Urothelium cell line (cell line): ENCODE measurements at regions not wholly inside any gene's neighbourhood (a gene's known extent, or its start where the extent isn't known, plus 50 kb on each side); places are given as distances from the start of the nearest gene placed in this dataset.
"Not testable (repeated sequence)": the region's sequence is repeated elsewhere in the genome, so short reads cannot be mapped to it uniquely, and the experiment has no call there.

Experiments
- DNase-seq: peaks from one replicate; pipeline ENCODE4 v3.0.0; 2011; ENCODE audit warnings: low spot score, mixed read lengths
- FAIRE-seq: peaks from 2 replicates; lab custom pipeline; 2011; peaks lifted over from hg19 to GRCh38; lab: Jason Lieb, UNC

- no peak for DNase-seq
- FAIRE-seq: no peak
Observed at GRCh38 chr13:99792079-99792921, 179.3 kb downstream of the ZIC5 start.

DNA sequence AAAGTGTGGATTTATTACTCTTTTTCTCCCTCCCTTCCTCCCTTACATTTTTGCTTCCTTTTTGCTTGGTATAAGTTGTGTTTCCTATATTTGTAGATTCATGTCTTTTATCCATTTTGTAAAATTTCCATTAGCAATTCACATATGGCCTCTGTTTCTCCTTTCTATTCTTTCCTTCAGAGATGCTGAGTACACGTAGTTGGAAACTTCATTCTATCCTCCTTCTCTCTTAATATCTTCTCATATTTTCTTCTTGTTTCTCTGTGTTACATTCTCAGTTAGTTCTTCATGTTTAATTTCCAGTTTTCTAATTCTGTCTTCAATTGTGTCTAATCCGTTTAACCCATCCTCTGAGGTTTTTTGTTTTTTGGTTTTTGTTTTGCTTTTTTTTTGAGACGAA, 188.9 kb downstream of the ZIC5 start:
- no peak for DNase-seq
- no peak for FAIRE-seq

DNA sequence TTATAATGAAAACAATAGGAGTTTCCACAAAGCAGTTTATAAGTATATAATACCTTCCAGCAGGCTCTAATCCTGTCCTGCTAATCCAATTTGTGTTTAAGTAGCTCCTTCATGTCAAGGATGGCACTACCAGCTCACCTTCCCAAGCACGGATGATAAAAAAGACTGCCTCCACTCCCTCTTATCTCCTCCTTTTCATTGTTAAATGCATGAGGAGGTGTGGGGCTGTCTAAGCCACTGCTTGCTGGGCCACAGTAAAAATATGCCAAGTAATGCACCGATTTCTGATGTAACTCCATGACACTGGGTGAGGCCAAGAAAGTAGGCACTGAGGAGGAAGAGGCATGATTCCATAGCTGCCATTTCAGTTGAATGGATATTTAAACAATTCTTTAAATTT, 193.1 kb downstream of the ZIC5 start:
- no peak for DNase-seq
- no peak for FAIRE-seq

GRCh38 chr13:99777873-99778272, 193.7 kb downstream of the ZIC5 start:
- DNase-seq (no peak), FAIRE-seq (no peak)

DNA sequence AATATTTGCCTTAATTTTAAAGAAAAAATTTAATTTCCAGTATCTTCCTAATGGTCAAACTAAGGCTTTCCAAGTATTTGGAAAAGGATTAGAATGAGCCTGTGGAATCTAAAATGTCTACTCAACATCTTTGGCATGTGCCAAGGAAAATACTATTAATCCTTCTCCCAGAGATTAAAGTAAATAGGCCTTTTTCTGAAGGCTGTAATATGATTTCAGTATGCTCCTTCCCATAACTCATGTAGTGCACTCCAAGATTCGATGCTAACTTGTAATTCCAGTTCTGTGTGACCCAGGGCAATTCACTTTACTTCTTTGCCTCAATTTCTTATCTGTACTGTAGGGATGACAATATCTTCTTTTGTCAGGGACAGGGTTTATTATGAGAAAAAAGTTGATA, 196.9 kb downstream of the ZIC5 start:
- DNase-seq (no peak), FAIRE-seq (no peak)

DNA sequence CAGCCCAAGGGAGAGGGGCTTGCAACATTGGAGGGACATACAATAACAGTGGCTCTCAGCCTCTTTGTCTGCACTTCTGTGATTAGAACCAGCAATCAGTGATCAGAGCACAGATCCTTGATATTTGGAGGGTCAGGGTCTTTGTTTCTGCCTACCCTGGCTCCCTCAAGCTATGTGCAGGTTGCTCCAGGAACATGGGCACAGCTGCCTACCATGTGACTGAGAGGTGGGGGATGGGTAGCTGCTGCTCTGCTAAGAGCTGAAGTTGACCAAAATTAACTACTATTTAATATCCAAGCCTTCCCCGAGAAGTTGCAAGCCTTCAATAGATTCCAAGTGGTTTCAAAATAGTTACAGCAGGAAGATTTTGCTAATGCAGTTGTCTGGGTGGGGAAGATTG, 202.6 kb downstream of the ZIC5 start:
- FAIRE-seq (no peak), DNase-seq (no peak)

GRCh38 chr13:99766641-99767045, 204.9 kb downstream of the ZIC5 start:
- no peak for FAIRE-seq
- no peak for DNase-seq

GRCh38 chr13:99765869-99766268, 205.7 kb downstream of the ZIC5 start:
- no peak for DNase-seq
- no peak for FAIRE-seq

DNA sequence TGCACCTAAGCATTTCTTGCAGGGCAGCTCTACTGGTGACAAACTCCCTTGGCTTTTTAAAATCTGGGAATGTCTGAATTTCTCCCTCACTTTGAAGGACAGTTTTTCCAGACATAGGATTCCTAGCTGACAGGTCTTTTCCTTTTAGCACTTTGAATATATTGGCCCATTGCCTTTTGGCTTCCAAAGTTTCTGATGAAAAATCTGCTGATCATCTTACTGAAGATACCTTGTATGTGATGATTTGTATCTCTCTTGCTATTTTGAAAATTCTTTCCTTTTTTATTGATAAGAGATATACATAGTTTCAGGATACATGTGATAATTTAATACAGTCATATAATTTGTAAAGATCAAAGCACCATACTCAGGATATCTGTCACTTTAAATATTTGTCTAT, 211.1 kb downstream of the ZIC5 start:
- DNase-seq: no peak
- FAIRE-seq: no peak

GRCh38 chr13:99759163-99759552, 212.4 kb downstream of the ZIC5 start:
- FAIRE-seq (no peak), DNase-seq (no peak)

GRCh38 chr13:99758460-99759162, 213.0 kb downstream of the ZIC5 start:
- DNase-seq (no peak), FAIRE-seq (no peak)

- DNase-seq: no peak
- no peak for FAIRE-seq
Observed at GRCh38 chr13:99757756-99758459, 213.7 kb downstream of the ZIC5 start.

- DNase-seq (no peak), FAIRE-seq (no peak)
Observed at GRCh38 chr13:99756281-99756680, 215.3 kb downstream of the ZIC5 start.

DNA sequence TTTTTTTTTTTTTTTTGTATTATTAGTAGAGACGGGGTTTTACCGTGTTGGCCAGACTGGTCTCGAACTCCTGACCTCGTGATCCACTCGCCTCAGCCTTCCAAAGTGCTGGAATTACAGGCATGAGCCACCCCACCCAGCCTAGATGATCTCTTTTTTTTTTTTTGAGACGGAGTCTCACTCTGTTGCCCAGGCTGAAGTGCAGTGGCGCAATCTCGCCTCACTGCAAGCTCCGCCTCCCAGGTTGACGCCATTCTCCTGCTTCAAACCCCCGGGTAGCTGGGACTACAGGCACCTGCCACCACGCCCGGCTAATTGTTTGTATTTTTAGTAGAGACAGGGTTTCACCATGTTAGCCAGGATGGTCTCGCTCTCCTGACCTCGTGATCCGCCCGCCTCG, 216.8 kb downstream of the ZIC5 start:
- DNase-seq, FAIRE-seq: not testable (repeated sequence)

- FAIRE-seq (no peak), DNase-seq (no peak)
Observed at GRCh38 chr13:99752373-99752772, 219.2 kb downstream of the ZIC5 start.

DNA sequence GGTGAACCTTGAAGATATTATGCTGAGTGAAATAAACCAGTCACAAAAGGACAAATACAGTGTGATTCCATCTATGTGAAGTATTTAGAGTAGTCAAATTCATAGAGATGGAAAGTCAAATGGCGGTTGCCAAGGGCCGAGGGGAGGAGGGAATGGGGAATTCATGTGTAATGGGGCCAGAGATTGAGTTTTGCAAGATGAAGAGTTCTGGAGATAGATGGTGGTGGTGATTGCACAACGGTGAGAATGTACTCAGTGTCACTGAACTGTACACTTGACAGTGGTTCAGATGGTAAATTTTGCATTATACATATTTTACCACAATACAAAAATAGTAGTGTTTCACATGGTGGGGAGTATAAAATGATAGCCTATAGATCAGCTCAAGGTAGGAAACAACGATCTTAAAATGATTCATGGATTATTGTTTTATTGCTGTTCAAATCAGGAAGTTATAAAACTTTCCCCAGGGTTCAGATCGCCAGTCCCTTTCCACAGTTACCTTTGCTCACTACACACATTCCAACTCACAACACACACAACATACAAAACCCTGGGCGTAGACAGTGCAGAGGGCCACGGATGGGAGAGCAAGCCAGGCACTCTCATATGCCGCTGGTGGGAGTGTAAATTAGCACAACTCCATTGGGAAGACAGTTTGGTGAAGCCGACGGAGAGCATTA, 219.9 kb downstream of the ZIC5 start:
- DNase-seq (no peak), FAIRE-seq (no peak)

GRCh38 chr13:99750951-99751350, 220.6 kb downstream of the ZIC5 start:
- FAIRE-seq (no peak), DNase-seq (no peak)

- FAIRE-seq (no peak), DNase-seq (no peak)
Observed at GRCh38 chr13:99749271-99750019, 222.1 kb downstream of the ZIC5 start.

DNA sequence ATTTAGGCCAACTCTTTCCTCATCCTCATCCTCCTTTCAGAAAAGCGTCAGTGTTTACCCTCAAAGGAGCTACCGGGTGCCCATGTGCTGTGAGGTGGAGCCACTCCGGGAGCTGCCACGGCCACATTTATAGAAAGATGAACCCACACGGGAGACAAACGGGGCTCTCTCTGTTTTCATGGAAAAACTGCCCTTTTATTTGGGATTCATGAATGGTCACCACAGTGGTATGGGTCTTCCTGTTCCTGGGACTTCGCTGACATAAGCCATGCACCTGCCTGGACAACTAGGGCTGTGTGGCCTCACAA, 224.2 kb downstream of the ZIC5 start:
- FAIRE-seq (no peak), DNase-seq (no peak)

DNA sequence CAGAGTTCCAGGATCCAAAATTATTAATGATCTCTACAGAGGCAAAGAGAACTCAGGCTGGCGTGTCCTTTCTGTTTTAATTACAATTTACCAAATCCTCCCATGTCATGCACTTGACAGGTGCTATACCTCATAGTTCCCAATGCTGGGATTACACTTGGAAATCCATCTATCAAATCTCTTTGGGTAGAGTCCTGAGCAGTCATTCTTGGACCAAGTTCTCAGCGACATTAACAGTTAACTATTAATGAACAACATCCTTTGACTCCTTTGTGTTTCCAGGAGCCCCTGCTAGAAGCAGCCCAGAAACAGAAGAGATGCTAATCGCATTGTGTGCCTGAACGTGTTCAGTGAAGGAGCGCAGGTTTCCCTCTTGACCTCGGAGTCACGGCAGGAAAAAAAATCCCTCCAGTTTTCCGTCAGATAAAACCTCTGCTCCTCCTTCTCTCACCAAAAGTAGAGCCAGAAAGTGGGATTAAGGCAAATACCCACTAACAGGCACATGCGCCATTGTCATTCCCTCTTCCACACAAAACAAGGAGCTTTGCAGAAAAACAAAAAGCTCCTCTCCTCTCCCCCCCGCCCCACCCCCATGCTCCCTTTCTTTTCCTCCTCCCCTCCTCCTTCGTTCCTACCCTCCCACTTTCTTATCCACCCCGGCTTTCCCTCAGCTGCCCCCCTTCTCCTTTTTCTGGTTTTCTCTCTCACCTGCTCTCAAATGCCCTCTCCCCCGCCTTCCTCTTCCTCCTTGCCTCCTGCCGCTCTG, 224.7 kb downstream of the ZIC5 start:
- FAIRE-seq: no peak
- DNase-seq: no peak
